Upper lobe of right lung (tissue), 1 donor: ENCODE measurements at regions not wholly inside any gene's neighbourhood (a gene's known extent, or its start where the extent isn't known, plus 50 kb on each side); places are given as distances from the start of the nearest gene placed in this dataset.

Experiments used
- ATAC-seq: fragments of 200-7000 bp; cut with Tn5 transposase; one replicate; pipeline ENCODE4 v1.9.1; 2020; ENCODE audit warnings: mild to moderate bottlenecking, moderate library complexity
- DNase-seq: peaks from one replicate; pipeline ENCODE4 v3.0.0-alpha.2; 2020
- H3K27ac ChIP-seq: fragments of 200-600 bp; one replicate; pipeline ENCODE4 v1.8.0; 2022
- H3K27me3 ChIP-seq: fragments of 200-600 bp; one replicate; pipeline ENCODE4 v1.8.0; 2022; ENCODE audit warnings: mild to moderate bottlenecking
- H3K36me3 ChIP-seq: fragments of 200-600 bp; one replicate; pipeline ENCODE4 v1.8.0; 2022
- H3K4me1 ChIP-seq: fragments of 200-600 bp; one replicate; pipeline ENCODE4 v1.8.0; 2022
- H3K4me3 ChIP-seq: fragments of 200-600 bp; one replicate; pipeline ENCODE4 v1.8.0; 2022; ENCODE audit warnings: mild to moderate bottlenecking
- H3K9me3 ChIP-seq: fragments of 200-600 bp; one replicate; pipeline ENCODE4 v1.8.0; 2022
- intact Hi-C: fragments of 100-400 bp; cut with DNase I; formaldehyde crosslinking; loops from one replicate; pipeline ENCODE4 v1.11.0; 2022
- TF ChIP-seq, protein P1 (sequence below): fragments of 200-600 bp; IDR thresholded peaks from one replicate; pipeline ENCODE4 v1.8.0; 2022; ENCODE audit warnings: antibody characterized with exemption
- donor health status: DM: no; HTN: yes; CAD: no; lungs with severe emphysema.

DNA sequence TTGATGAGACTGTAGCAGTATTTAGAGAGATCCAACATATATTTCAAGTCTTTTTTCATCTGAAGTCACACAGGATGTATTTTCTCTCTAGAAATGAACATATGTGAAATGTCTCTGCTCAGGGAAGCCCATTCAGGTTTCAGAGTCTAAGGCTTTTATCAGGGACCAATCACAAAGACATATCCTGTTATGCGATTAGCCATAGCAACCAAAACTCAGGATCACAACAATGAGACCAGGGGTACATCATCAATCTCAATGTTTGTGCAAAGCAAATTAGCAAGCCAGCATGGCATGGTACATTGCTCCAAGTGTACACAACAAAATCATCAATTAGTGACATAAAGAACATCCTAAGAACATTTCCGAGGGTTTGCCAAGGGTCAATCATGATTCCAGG, 99.2 kb upstream of the AMN1 start:
- TF ChIP-seq, protein P1, sequence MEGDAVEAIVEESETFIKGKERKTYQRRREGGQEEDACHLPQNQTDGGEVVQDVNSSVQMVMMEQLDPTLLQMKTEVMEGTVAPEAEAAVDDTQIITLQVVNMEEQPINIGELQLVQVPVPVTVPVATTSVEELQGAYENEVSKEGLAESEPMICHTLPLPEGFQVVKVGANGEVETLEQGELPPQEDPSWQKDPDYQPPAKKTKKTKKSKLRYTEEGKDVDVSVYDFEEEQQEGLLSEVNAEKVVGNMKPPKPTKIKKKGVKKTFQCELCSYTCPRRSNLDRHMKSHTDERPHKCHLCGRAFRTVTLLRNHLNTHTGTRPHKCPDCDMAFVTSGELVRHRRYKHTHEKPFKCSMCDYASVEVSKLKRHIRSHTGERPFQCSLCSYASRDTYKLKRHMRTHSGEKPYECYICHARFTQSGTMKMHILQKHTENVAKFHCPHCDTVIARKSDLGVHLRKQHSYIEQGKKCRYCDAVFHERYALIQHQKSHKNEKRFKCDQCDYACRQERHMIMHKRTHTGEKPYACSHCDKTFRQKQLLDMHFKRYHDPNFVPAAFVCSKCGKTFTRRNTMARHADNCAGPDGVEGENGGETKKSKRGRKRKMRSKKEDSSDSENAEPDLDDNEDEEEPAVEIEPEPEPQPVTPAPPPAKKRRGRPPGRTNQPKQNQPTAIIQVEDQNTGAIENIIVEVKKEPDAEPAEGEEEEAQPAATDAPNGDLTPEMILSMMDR: no peak
- H3K4me3 ChIP-seq: no peak overlapping the region

DNA sequence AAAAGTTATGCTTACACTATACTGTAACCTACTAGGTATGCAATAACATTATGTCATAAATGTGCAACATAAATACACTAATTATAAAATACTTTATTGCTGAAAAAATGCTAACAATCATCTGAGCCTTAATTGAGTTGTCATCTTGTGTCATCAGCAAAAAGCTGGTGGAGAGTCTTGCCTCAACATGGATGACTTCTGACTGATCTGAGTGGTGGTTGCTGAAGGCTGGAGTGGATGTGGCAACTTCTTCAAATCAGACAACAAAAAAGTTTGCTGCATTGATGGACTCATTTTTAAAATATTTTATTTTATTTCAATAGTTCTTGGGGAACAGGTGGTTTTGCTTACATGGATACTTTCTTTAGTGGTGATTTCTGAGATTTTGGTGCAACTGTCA, 93.9 kb upstream of the AMN1 start:
- TF ChIP-seq, protein P1: no peak
- H3K27me3 ChIP-seq: no peaks in the 10 kb centered on the region
- no peak for DNase-seq
- H3K36me3 ChIP-seq: no peaks in the 10 kb centered on the region
- ATAC-seq: no peak
- intact Hi-C loops: no loop called here
- H3K27ac ChIP-seq: no peak overlapping the region
- H3K4me1 ChIP-seq: no peaks in the 10 kb centered on the region
- no peak overlapping the region for H3K4me3 ChIP-seq
- no peaks in the 10 kb centered on the region for H3K9me3 ChIP-seq

More for the DNA sequence above, 99.2 kb upstream of the AMN1 start:
- DNase-seq (no peak), ATAC-seq (no peak)
- no peaks in the 10 kb centered on the region for H3K27me3 ChIP-seq
- H3K9me3 ChIP-seq: no peaks in the 10 kb centered on the region
- intact Hi-C loops: no loop called here
- no peak overlapping the region for H3K27ac ChIP-seq
- H3K4me1 ChIP-seq: peaks cover 3% of the 10 kb centered on the region
- H3K36me3 ChIP-seq: no peaks in the 10 kb centered on the region

DNA sequence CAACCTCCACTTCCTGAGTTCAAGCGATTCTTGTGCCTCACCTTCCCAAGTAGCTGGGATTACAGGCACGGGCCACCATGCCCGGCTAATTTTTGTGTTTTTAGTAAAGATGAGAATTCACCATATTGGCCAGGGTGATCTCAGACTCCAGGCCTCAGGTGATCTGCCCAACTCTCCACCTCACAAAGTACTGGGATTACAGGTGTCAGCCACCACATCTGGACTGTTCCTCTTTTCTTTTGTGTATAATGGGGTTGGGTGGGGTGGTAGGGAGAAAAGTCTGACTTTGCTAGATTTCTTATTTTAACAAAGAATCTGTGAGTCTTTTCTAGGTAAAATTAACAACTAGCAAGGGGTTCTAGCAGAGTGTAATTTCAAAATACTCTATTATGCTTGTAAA, 92.7 kb upstream of the AMN1 start:
- H3K36me3 ChIP-seq: no peaks in the 10 kb centered on the region
- no peaks in the 10 kb centered on the region for H3K4me1 ChIP-seq
- intact Hi-C loops: no loop called here
- no peaks in the 10 kb centered on the region for H3K9me3 ChIP-seq
- ATAC-seq (no peak), DNase-seq (no peak)
- no peaks in the 10 kb centered on the region for H3K27me3 ChIP-seq
- H3K4me3 ChIP-seq: no peak overlapping the region
- no peak overlapping the region for H3K27ac ChIP-seq
- TF ChIP-seq, protein P1: no peak

DNA sequence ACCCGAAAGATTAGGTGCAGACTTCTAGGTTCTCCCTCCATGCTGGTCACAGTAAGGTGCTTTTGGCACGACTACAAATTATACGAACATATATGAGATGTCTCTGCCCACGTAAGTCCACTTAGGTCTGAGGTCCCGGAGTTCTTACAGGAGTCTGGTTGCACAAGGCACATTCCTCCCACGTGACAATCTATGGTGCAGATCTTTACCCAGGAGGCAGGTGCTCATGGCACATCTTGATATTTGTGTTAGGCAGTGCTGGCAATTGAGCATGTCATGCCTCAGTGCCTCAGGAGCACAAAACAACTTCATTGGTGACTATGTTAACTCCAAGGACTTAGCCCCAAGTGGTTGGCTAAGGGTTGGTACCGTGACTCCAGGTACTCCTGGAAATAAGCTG, 92.0 kb upstream of the AMN1 start:
- no peaks in the 10 kb centered on the region for H3K36me3 ChIP-seq
- ATAC-seq: no peak
- intact Hi-C loops: no loop called here
- no peaks in the 10 kb centered on the region for H3K27me3 ChIP-seq
- DNase-seq: no peak
- no peaks in the 10 kb centered on the region for H3K4me1 ChIP-seq
- TF ChIP-seq, protein P1: no peak
- no peak overlapping the region for H3K4me3 ChIP-seq
- no peak overlapping the region for H3K27ac ChIP-seq
- no peaks in the 10 kb centered on the region for H3K9me3 ChIP-seq

DNA sequence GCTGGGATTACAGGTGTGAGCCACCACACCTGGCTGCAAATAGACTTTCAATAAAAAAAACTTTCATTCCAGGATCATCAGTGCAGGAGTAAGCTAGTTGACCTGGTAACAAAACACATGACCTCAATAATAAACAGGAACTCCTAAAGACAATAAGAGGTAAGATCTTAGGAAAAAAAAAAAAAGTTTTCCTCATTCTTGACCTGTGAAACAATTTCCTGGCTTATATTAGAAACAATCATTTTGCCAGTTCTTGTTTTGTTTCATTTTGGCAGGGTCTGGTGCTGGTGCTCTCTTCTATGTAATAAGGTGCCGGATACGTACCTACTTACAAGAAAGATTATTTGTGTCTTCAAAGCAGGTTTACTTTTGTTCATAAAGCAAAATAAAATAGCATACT, 90.6 kb upstream of the AMN1 start:
- H3K4me1 ChIP-seq: no peaks in the 10 kb centered on the region
- no peak overlapping the region for H3K27ac ChIP-seq
- intact Hi-C loops: no loop called here
- ATAC-seq (no peak), DNase-seq (no peak)
- no peaks in the 10 kb centered on the region for H3K27me3 ChIP-seq
- H3K4me3 ChIP-seq: no peak overlapping the region
- H3K36me3 ChIP-seq: no peaks in the 10 kb centered on the region
- H3K9me3 ChIP-seq: no peaks in the 10 kb centered on the region
- TF ChIP-seq, protein P1: no peak

DNA sequence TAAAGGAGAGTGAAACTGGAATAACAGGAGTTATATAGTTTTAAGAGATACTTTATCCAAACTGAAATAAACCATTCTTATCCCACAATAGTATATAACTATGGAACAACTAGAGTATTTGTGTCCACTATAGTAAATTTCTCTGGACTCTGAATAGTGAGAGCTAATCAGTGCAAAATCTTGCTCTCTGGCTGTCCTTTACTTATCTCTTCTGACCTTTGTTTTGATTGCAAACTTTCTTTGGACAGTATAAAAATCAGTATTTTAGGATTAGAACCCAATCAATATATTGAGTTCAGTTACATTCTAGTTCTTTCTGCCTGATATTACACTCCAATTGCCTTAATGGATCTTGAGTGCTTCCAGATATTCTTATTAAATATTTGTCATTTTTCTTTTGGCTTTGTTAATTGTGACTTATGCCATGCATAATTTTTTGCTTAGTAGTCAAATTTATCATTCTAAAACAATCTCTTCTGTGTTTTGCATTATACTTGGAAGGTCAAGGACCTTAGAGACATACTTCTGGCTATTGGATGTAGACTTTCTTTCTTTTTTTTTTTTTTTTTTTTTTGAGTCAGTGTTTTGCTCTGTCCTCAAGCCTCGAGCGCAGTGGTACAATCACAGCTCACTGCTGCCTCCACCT, 89.9 kb upstream of the AMN1 start:
- intact Hi-C loops: no loop called here

More for the DNA sequence above, 89.9 kb upstream of the AMN1 start:
- ATAC-seq (no peak), DNase-seq (no peak)
- Histone ChIP-seq H3K27ac (no peak overlapping the region), H3K4me3 (no peak overlapping the region), H3K9me3 (no peaks in the 10 kb centered on the region), H3K4me1 (no peaks in the 10 kb centered on the region), H3K36me3 (no peaks in the 10 kb centered on the region), H3K27me3 (no peaks in the 10 kb centered on the region)
- TF ChIP-seq, protein P1: no peak
